ENCODE measurements at regions not wholly inside any gene's neighbourhood (a gene's known extent, or its start where the extent isn't known, plus 50 kb on each side); places are given as distances from the start of the nearest gene placed in this dataset.

DNA sequence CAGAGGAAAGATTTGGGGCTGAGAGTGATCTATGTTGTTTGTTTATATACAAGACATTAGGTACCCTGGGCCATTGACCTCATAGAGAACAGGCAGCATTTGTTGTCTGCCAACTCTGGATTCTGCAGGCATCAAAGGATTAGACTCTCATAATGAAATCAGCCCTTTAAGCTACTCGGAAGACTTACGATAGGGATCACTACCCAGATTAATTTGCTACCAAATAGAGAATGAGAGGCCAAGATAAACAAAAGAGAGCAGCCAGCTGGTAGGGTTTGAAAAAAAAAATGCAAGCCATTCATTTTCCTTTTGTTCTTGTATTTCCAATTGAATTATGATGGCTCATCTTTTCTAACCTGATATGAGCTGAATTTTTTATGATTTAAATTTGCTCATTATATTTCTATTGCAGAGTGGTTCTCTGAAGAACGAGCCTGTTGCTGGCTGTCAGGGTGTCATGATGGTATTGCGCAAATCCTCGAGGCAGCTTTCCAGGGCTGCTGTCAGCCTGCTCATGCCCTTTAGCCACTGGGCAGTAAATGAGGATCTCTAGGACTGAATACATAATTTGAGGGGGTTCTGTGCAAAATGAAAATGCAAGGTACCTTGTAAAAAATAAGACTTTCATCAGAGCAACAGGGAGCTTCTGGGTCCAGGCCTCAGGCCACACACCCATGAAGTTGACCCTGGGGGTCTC is 116.4 kb upstream of the KCNJ15 start:
- TF ChIP-seq HDAC6 (IDR thresholded peaks at IDR 0.05; ENCODE audit: unreplicated experiment) (no peak), NR2F1 (conservative IDR thresholded peaks at IDR 0.05) (no peak), SUZ12 (IDR thresholded peaks at IDR 0.05; ENCODE audit: unreplicated experiment) (no peak), PML (IDR thresholded peaks at IDR 0.05; ENCODE audit: low read length) (no peak), PAX5 (IDR thresholded peaks at IDR 0.05; ENCODE audit: borderline replicate concordance, low read depth, low read length) (no peak), RB1 (IDR thresholded peaks at IDR 0.05; ENCODE audit: borderline replicate concordance) (no peak), EP300 (IDR thresholded peaks at IDR 0.05; ENCODE audit: borderline replicate concordance in 1 of 2, control insufficient read depth in 1 of 2, low read depth in 2 of 2, low read length in 2 of 2) (no peak)
- TF ChIP-seq, protein P1, sequence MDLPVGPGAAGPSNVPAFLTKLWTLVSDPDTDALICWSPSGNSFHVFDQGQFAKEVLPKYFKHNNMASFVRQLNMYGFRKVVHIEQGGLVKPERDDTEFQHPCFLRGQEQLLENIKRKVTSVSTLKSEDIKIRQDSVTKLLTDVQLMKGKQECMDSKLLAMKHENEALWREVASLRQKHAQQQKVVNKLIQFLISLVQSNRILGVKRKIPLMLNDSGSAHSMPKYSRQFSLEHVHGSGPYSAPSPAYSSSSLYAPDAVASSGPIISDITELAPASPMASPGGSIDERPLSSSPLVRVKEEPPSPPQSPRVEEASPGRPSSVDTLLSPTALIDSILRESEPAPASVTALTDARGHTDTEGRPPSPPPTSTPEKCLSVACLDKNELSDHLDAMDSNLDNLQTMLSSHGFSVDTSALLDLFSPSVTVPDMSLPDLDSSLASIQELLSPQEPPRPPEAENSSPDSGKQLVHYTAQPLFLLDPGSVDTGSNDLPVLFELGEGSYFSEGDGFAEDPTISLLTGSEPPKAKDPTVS (IDR thresholded peaks at IDR 0.05; ENCODE audit: low read depth, low read length): no peak
- TF ChIP-seq, protein P2, sequence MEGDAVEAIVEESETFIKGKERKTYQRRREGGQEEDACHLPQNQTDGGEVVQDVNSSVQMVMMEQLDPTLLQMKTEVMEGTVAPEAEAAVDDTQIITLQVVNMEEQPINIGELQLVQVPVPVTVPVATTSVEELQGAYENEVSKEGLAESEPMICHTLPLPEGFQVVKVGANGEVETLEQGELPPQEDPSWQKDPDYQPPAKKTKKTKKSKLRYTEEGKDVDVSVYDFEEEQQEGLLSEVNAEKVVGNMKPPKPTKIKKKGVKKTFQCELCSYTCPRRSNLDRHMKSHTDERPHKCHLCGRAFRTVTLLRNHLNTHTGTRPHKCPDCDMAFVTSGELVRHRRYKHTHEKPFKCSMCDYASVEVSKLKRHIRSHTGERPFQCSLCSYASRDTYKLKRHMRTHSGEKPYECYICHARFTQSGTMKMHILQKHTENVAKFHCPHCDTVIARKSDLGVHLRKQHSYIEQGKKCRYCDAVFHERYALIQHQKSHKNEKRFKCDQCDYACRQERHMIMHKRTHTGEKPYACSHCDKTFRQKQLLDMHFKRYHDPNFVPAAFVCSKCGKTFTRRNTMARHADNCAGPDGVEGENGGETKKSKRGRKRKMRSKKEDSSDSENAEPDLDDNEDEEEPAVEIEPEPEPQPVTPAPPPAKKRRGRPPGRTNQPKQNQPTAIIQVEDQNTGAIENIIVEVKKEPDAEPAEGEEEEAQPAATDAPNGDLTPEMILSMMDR (IDR thresholded peaks at IDR 0.05 in 2 of 3, conservative IDR thresholded peaks at IDR 0.05 in 1 of 3; ENCODE audit: control insufficient read depth in 2 of 3, extremely low read depth in 1 of 3, insufficient read depth in 1 of 3, low read depth in 3 of 3, low read length in 3 of 3): no peak
- ChIA-PET SMC1A (ENCODE audit: uncharacterized antibody, unreplicated experiment) (interaction anchor here (0.6 kb wide), 1 partner anchor 448 kb away, joined by 3 read pairs; no protein-coding TSS in a partner anchor), CTCF (no interaction called here), RAD21 (ENCODE audit: unreplicated experiment) (no interaction called here), POLR2A (no interaction called here)
- Histone ChIP-seq H3K27ac (ENCODE audit: control insufficient read depth, insufficient read depth) (no peak overlapping the region), H3K4me1 (ENCODE audit: control insufficient read depth, insufficient read depth, low read length) (no peaks in the 10 kb centered on the region), H3K36me3 (ENCODE audit: control insufficient read depth in 2 of 2, insufficient read depth in 2 of 2, low read length in 1 of 2) (no peaks in the 10 kb centered on the region), H3K9me3 (replicated peaks; ENCODE audit: control insufficient read depth, insufficient read depth, low read length) (no peaks in the 10 kb centered on the region), H3K9ac (ENCODE audit: control insufficient read depth, insufficient read depth, low read length) (no peak overlapping the region), H3K4me2 (ENCODE audit: control insufficient read depth, insufficient read depth) (no peak overlapping the region), H3K4me3 (no peak overlapping the region), H2AFZ (ENCODE audit: control insufficient read depth, low read depth, low read length) (no peak overlapping the region), H3K79me2 (ENCODE audit: control insufficient read depth, insufficient read depth, low read length) (no peaks in the 10 kb centered on the region), H3K27me3 (replicated peaks in 1 of 2; ENCODE audit: control insufficient read depth in 2 of 2, insufficient read depth in 2 of 2, low read length in 1 of 2) (no peaks in the 10 kb centered on the region; a peak in 1 of 4 replicates), H4K20me1 (ENCODE audit: control insufficient read depth, insufficient read depth) (no peaks in the 10 kb centered on the region)
- BruUV-seq (replicated peaks): no TSS peak
- no peak for ATAC-seq
- 34% methylated on average over 5 of the region's 5 CpGs for WGBS (ENCODE audit: insufficient coverage, insufficient replicate concordance, low lambda C conversion rate, missing lambda C conversion rate)
- intact Hi-C loops (cut with micrococcal nuclease; ENCODE audit: unreplicated experiment) (no loop called here), in situ Hi-C loops (cut with MboI) (no loop called here)
- no peak for FAIRE-seq
- DNase-seq (ENCODE audit: low read depth, low spot score): no peak
